Hepatocyte (in vitro differentiated cells): ENCODE measurements at regions not wholly inside any gene's neighbourhood (a gene's known extent, or its start where the extent isn't known, plus 50 kb on each side); places are given as distances from the start of the nearest gene placed in this dataset.

Source experiments
- EZH2 ChIP-seq: fragments of 200-600 bp; sonication (generic); IDR thresholded peaks from 2 replicates; pipeline ENCODE4 v1.6.1; 2016; ENCODE audit warnings: antibody characterized with exemption, mild to moderate bottlenecking, borderline replicate concordance
- EZH2phosphoT487 ChIP-seq: fragments of 200-600 bp; sonication (generic); IDR thresholded peaks from one replicate; pipeline ENCODE4 v1.6.1; 2018; ENCODE audit warnings: antibody characterized with exemption, mild to moderate bottlenecking, low read depth, moderate library complexity; ENCODE audit not compliant: unreplicated experiment, severe bottlenecking
- TF ChIP-seq, protein P1 (sequence below): fragments of 200-600 bp; sonication (generic); IDR thresholded peaks from 2 replicates; pipeline ENCODE4 v1.5.1; 2016; ENCODE audit warnings: antibody characterized with exemption, mild to moderate bottlenecking; ENCODE audit not compliant: poor library complexity

DNA sequence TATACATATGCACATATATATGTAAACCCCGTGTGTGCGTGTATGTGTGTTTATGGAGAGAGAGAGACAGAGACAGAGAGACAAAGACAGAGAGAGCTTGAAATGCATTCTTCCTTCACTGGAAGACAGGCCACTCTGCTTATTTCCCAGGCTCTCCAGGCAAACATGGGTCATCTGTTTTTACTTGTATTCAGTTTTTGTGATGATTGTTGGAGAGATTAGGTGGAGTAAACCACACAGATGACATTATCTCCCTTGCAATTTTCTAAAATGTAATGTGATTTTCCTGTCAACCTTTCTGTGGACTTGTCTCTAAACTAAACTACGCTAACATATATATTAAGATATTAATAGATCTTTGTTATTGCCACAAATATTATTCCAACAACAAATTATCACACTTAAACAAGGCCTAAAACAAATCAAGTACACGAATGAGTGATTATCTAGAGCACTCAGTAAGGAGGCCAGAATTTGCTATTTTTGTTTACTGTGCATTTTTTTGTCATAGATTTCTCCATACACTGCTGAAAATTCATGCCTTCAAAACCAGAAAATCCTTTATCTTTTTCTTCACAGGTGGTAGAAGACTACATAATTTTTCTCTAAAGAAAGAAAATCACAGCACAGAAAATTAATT is 251.8 kb upstream of the SLIT2 start:
- TF ChIP-seq, protein P1, sequence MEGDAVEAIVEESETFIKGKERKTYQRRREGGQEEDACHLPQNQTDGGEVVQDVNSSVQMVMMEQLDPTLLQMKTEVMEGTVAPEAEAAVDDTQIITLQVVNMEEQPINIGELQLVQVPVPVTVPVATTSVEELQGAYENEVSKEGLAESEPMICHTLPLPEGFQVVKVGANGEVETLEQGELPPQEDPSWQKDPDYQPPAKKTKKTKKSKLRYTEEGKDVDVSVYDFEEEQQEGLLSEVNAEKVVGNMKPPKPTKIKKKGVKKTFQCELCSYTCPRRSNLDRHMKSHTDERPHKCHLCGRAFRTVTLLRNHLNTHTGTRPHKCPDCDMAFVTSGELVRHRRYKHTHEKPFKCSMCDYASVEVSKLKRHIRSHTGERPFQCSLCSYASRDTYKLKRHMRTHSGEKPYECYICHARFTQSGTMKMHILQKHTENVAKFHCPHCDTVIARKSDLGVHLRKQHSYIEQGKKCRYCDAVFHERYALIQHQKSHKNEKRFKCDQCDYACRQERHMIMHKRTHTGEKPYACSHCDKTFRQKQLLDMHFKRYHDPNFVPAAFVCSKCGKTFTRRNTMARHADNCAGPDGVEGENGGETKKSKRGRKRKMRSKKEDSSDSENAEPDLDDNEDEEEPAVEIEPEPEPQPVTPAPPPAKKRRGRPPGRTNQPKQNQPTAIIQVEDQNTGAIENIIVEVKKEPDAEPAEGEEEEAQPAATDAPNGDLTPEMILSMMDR = no peak
- TF ChIP-seq EZH2phosphoT487 (no peak), EZH2 (no peak)
